ENCODE measurements at regions not wholly inside any gene's neighbourhood (a gene's known extent, or its start where the extent isn't known, plus 50 kb on each side); places are given as distances from the start of the nearest gene placed in this dataset.
"Not testable (repeated sequence)": the region's sequence is repeated elsewhere in the genome, so short reads cannot be mapped to it uniquely, and the experiment has no call there.

GRCh38 chr7:76780693-76781092, 153.6 kb upstream of the POMZP3 start:
- TF ChIP-seq POLR2A, CTCF (IDR thresholded peaks at IDR 0.05): not testable (repeated sequence)
